Fibroblast of villous mesenchyme (primary cell): ENCODE measurements at regions not wholly inside any gene's neighbourhood (a gene's known extent, or its start where the extent isn't known, plus 50 kb on each side); places are given as distances from the start of the nearest gene placed in this dataset.
"Not testable (repeated sequence)": the region's sequence is repeated elsewhere in the genome, so short reads cannot be mapped to it uniquely, and the experiment has no call there.

Source experiments
- DNase-seq: peaks from one replicate; pipeline ENCODE4 v3.0.0-alpha.2; 2010; ENCODE audit warnings: low read depth
- H3K4me3 ChIP-seq: 2 replicates; pipeline ENCODE4 v1.5.1; 2011; ENCODE audit warnings: low read depth, mild to moderate bottlenecking, low read length
- TF ChIP-seq, protein P1 (sequence below): IDR thresholded peaks from 2 replicates; pipeline ENCODE4 v1.5.1; 2012; ENCODE audit warnings: low read depth, mild to moderate bottlenecking, low read length; ENCODE audit not compliant: insufficient read depth

DNA sequence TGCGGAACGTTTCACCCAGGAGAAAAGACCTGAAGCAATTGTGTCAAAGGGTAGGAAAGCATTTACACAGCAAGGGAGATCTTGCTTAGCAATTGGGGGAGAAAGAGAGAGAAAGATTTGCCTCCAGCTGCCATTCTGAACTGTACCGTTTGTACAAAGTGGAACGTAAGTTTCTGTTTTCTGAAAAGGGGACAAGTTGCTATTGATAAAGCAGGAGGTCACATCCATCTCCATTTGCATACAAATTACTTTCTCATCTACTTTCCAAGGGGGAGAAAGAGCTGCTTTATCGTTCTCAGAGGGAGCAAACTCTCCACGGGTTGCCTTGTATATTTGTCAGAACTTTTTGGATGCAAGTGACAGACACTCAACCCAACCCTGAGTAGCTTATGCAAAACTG is 92.0 kb upstream of the CARD11 start:
- no peak overlapping the region for H3K4me3 ChIP-seq
- TF ChIP-seq, protein P1, sequence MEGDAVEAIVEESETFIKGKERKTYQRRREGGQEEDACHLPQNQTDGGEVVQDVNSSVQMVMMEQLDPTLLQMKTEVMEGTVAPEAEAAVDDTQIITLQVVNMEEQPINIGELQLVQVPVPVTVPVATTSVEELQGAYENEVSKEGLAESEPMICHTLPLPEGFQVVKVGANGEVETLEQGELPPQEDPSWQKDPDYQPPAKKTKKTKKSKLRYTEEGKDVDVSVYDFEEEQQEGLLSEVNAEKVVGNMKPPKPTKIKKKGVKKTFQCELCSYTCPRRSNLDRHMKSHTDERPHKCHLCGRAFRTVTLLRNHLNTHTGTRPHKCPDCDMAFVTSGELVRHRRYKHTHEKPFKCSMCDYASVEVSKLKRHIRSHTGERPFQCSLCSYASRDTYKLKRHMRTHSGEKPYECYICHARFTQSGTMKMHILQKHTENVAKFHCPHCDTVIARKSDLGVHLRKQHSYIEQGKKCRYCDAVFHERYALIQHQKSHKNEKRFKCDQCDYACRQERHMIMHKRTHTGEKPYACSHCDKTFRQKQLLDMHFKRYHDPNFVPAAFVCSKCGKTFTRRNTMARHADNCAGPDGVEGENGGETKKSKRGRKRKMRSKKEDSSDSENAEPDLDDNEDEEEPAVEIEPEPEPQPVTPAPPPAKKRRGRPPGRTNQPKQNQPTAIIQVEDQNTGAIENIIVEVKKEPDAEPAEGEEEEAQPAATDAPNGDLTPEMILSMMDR, result no peak
- no peak for DNase-seq

- H3K4me3 ChIP-seq, result no peak overlapping the region
- TF ChIP-seq, protein P1, result no peak
- DNase-seq, result no peak
These were observed 94.5 kb upstream of the CARD11 start for GRCh38 chr7:3138206-3138605.

DNA sequence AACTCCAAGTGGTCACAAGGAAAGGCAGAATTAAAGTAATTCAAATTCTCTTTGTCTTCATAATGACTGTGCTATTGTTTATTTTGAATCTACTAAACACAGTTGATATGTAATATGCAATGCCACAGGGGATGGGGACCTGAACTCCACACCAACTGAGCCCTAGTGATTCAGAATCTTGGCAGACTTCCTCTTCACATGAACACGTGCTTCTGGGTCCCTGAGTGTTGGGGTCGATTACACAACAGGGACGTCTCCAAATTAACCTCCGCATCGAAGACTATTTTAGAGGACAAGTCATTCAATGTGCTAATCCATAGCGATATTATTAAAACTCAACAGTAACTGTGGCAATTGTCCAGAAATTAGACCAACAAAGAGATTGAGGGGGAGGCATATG is 95.3 kb upstream of the CARD11 start:
- TF ChIP-seq, protein P1, result no peak
- H3K4me3 ChIP-seq, result no peak overlapping the region
- no peak for DNase-seq

- TF ChIP-seq, protein P1, result no peak
- DNase-seq, result no peak
- H3K4me3 ChIP-seq, result no peak overlapping the region
These were observed 97.2 kb upstream of the CARD11 start for GRCh38 chr7:3140834-3141233.

DNA sequence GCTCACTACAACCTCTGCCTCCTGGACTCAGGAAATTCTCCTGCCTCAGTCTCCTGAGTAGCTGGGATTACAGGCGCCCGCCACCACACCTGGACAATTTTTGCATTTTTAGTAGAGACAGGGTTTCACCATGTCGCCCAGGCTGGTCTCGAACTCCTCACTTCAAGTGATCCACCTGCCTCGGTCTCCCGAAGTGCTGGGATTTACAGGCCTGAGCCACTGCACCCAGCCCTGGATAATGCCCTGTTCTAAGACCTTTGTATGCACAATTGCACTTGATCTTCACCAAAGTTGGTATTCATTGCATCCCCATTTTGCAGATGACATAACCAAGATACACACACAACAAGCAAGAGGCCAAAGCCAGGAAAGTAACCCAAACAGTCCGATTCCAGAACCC is 97.7 kb upstream of the CARD11 start:
- TF ChIP-seq, protein P1, result no peak
- no peak overlapping the region for H3K4me3 ChIP-seq
- no peak for DNase-seq

GRCh38 chr7:3143869-3144775 is 100.5 kb upstream of the CARD11 start:
- no peak for DNase-seq
- TF ChIP-seq, protein P1, result no peak
- H3K4me3 ChIP-seq, result no peak overlapping the region

- not testable (repeated sequence) for H3K4me3 ChIP-seq, DNase-seq
These were observed 101.1 kb upstream of the CARD11 start for GRCh38 chr7:3144776-3145125.
